ENCODE measurements at regions not wholly inside any gene's neighbourhood (a gene's known extent, or its start where the extent isn't known, plus 50 kb on each side); places are given as distances from the start of the nearest gene placed in this dataset.

DNA sequence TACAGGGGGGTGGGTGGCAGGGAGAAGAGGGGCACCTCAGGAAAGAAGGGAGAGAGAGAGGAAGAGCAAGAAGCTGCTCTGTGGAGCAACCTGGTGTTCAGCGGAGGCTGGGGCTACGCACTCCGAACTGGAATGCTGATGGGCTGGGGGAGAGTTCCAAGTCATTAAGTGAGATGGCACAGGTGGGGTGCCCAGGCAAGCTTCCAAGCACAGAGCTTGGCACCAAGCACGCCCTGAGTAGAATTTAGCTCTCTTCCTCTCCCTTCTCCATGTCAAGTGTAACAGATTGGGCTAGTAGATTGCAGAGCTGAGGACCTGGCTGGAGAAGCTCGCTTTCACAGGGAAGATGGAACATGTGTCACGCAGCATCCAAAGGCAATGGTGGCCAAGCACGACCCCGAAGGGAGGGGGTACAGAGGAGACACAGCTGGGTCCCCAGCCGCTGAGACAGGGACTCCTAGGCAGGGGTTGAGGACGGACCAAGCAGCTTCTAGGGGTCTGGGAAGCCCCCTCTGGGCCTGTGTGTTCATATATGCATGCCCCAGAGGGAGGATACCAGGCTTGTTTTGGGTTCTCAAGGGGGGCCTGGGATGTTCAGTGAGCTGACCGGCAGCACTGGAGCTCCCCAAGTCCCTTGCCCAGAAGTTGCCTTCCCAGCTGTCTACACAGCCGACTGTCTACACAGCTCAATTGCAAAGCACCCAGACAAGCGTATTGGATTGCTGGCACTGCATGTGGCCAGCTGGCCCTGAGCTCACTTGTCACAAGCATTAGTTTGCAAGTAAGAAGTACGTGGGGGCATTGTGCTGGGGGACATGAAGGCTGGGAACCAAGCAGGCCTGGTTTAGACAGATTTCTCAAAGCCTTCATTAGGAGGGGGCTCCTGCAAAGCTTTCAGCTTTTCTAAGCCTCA lies 247.8 kb downstream of the ENGASE start:
- Mint-ChIP-seq H3K27ac (no peak overlapping the region), H3K36me3 (no peaks in the 10 kb centered on the region), H3K4me1 (no peaks in the 10 kb centered on the region), H3K9me3 (no peaks in the 10 kb centered on the region), H3K4me3 (no peak overlapping the region), H3K27me3 (ENCODE audit: low read depth) (peaks cover 55% of the 10 kb centered on the region)
- DNase-seq (ENCODE audit: low spot score in 2 of 2, unreplicated experiment in 2 of 2), result no peak
- TF ChIP-seq, protein P1, sequence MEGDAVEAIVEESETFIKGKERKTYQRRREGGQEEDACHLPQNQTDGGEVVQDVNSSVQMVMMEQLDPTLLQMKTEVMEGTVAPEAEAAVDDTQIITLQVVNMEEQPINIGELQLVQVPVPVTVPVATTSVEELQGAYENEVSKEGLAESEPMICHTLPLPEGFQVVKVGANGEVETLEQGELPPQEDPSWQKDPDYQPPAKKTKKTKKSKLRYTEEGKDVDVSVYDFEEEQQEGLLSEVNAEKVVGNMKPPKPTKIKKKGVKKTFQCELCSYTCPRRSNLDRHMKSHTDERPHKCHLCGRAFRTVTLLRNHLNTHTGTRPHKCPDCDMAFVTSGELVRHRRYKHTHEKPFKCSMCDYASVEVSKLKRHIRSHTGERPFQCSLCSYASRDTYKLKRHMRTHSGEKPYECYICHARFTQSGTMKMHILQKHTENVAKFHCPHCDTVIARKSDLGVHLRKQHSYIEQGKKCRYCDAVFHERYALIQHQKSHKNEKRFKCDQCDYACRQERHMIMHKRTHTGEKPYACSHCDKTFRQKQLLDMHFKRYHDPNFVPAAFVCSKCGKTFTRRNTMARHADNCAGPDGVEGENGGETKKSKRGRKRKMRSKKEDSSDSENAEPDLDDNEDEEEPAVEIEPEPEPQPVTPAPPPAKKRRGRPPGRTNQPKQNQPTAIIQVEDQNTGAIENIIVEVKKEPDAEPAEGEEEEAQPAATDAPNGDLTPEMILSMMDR (IDR thresholded peaks at IDR 0.05; ENCODE audit: unreplicated experiment), result no peak

DNA sequence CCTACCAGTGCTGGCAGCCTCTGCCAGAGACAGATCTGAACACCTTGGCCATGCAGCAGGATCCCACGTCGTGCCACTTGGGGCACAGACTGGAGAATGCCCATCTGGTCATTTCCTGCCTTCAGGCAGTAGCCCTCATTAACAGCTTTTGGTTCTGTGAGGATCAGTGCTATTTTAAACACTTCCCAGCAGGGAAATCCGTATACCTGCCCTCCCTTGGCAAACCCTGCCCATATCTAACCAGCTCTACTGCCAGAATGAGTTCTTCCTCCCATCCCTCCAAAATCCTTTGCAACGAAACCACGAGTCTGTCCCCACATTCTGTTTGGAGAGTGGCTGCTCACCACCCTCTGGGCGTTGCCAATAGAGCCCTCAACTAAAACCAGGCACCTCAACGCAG lies 245.7 kb downstream of the ENGASE start:
- H3K9me3 Mint-ChIP-seq, result no peaks in the 10 kb centered on the region
- DNase-seq (ENCODE audit: low spot score in 2 of 2, unreplicated experiment in 2 of 2), result no peak
- no peak overlapping the region for H3K4me3 Mint-ChIP-seq
- H3K27ac Mint-ChIP-seq, result no peak overlapping the region
- no peaks in the 10 kb centered on the region for H3K4me1 Mint-ChIP-seq
- H3K36me3 Mint-ChIP-seq, result no peaks in the 10 kb centered on the region
- TF ChIP-seq, protein P1 (IDR thresholded peaks at IDR 0.05; ENCODE audit: unreplicated experiment), result no peak
- peaks cover 65% of the 10 kb centered on the region for H3K27me3 Mint-ChIP-seq (ENCODE audit: low read depth)

DNA sequence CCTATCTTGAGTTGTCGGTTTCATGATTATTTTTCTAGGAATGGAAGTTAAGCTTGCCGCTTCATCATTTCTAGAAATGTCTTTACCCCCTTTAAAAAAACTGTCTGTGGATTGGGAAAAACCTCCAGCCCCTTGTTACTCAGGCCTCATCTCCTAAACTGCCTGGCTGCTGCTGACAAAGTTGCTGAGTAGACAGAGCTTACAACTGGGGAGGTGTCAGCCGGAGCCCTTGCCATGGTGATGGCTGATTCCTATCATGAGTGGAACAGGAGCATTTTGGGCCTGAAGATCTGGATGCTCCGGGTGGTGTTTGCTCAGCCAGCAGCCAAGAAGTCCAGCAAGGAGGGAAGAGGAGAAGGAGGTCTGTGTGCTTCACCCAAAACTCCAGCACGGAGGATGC lies 243.3 kb downstream of the ENGASE start:
- Mint-ChIP-seq H3K27ac (no peak overlapping the region), H3K9me3 (no peaks in the 10 kb centered on the region), H3K4me3 (no peak overlapping the region), H3K36me3 (no peaks in the 10 kb centered on the region), H3K4me1 (no peaks in the 10 kb centered on the region), H3K27me3 (ENCODE audit: low read depth) (peaks cover 73% of the 10 kb centered on the region)
- TF ChIP-seq, protein P1 (IDR thresholded peaks at IDR 0.05; ENCODE audit: unreplicated experiment), result no peak
- no peak for DNase-seq (ENCODE audit: low spot score in 2 of 2, unreplicated experiment in 2 of 2)

DNA sequence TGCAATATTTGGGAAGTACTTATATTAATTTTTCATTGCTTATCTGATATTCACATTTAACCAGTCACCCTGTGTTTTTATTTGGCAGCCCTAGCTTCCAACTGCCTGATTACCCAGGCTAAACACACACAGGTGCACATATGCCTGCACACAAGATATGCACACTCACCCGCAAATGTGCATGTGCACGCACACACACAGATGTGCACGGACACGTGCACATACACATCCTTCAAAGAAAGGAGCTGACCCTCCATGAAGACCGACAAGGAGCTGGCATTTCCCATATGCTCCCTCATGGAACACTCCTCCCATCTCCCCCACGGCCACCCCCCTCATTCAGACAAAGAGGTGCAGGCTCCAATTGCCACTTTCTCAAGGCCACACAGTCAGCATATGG lies 242.2 kb downstream of the ENGASE start:
- H3K27ac Mint-ChIP-seq, result no peak overlapping the region
- no peak overlapping the region for H3K4me3 Mint-ChIP-seq
- no peaks in the 10 kb centered on the region for H3K4me1 Mint-ChIP-seq
- no peaks in the 10 kb centered on the region for H3K36me3 Mint-ChIP-seq
- H3K27me3 Mint-ChIP-seq (ENCODE audit: low read depth), result peaks cover 71% of the 10 kb centered on the region
- no peaks in the 10 kb centered on the region for H3K9me3 Mint-ChIP-seq
- TF ChIP-seq, protein P1 (IDR thresholded peaks at IDR 0.05; ENCODE audit: unreplicated experiment), result no peak
- no peak for DNase-seq (ENCODE audit: low spot score in 2 of 2, unreplicated experiment in 2 of 2)

DNA sequence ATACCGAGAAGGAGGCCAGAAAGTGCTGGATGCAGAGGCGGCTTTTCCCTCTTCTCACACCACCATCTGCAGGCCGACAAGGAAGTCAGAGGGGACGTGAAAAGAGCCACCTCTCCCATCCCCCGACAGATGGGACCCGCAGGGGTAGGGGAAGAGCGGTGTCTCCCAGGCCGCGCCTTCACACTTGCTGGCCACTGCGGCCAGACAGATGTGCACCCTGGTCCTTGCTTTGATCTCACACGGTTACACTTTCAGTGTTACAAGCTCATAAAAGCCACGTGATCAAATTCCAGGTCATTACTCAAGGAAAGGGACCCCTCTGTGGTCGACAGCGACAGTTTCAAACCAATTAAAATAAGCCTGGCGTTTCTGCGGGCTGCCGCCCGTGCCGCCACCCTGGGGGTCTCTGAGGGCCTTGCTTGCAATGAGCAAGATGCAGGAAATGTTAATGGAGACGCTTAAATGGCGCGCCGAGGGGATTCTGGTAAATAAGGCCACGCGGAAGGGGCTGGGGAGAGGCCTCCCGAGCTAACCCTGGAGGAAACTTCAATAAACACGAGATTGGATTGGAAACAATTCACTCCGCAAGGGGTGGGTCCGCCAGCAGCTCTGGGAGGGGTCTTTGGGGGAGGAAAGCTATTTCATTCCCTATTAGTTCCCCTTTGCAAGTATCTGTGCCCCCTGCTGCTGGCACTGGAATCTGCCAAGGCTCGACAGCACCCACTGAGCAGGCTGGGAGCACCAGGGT lies 240.9 kb downstream of the ENGASE start:
- no peaks in the 10 kb centered on the region for H3K9me3 Mint-ChIP-seq
- H3K4me3 Mint-ChIP-seq, result no peak overlapping the region
- no peaks in the 10 kb centered on the region for H3K36me3 Mint-ChIP-seq
- no peaks in the 10 kb centered on the region for H3K4me1 Mint-ChIP-seq
- DNase-seq (ENCODE audit: low spot score in 2 of 2, unreplicated experiment in 2 of 2), result no peak
- H3K27me3 Mint-ChIP-seq (ENCODE audit: low read depth), result peaks cover 65% of the 10 kb centered on the region
- no peak overlapping the region for H3K27ac Mint-ChIP-seq
- TF ChIP-seq, protein P1 (IDR thresholded peaks at IDR 0.05; ENCODE audit: unreplicated experiment), result no peak
